Lung (tissue), 11 donors: ENCODE measurements at regions not wholly inside any gene's neighbourhood (a gene's known extent, or its start where the extent isn't known, plus 50 kb on each side); places are given as distances from the start of the nearest gene placed in this dataset.

ENCODE experiments used
- ATAC-seq: fragments of 200-7000 bp; cut with Tn5 transposase; one replicate; pipeline ENCODE4 v1.9.1; 2020; ENCODE audit warnings: moderate number of reproducible peaks; ENCODE audit not compliant: insufficient read depth, low FRiP score
- DNase-seq, 3 donors: peaks; one replicate each; pipeline ENCODE4 v3.0.0-alpha.2; 2013 to 2017
- H3K27ac ChIP-seq, 2 donors: one replicate each; pipeline ENCODE4 v1.5.1; 2013; ENCODE audit warnings: mild to moderate bottlenecking in 2 of 2, moderate library complexity in 2 of 2, control low read depth in 1 of 2, inconsistent platforms in 1 of 2, low read depth in 1 of 2, low read length in 1 of 2
- H3K27me3 ChIP-seq, 3 donors: one replicate each; pipeline ENCODE4 v1.5.1; 2013; ENCODE audit warnings: low read length in 2 of 3; ENCODE audit not compliant: control insufficient read depth in 3 of 3, insufficient read depth in 3 of 3
- H3K36me3 ChIP-seq, 4 donors: one replicate each; pipeline ENCODE4 v1.5.1; 2013; ENCODE audit warnings: low read length in 4 of 4, mild to moderate bottlenecking in 1 of 4, moderate library complexity in 1 of 4; ENCODE audit not compliant: control insufficient read depth in 4 of 4, insufficient read depth in 4 of 4
- H3K4me1 ChIP-seq, 5 donors: one replicate each; pipeline ENCODE4 v1.5.1; 2013; ENCODE audit warnings: low read length in 5 of 5, mild to moderate bottlenecking in 2 of 5, moderate library complexity in 1 of 5; ENCODE audit not compliant: control insufficient read depth in 5 of 5, insufficient read depth in 5 of 5
- H3K4me3 ChIP-seq: one replicate; pipeline ENCODE4 v1.5.1; 2013; ENCODE audit warnings: mild to moderate bottlenecking, control low read depth, moderate library complexity
- H3K9ac ChIP-seq, 2 donors: one replicate each; pipeline ENCODE4 v1.5.1; 2013; ENCODE audit warnings: low read length in 2 of 2, control low read depth in 1 of 2; ENCODE audit not compliant: insufficient read depth in 1 of 2
- H3K9me3 ChIP-seq, 4 donors: one replicate each; pipeline ENCODE4 v1.5.1; 2013; ENCODE audit warnings: low read length in 3 of 4, mild to moderate bottlenecking in 1 of 4, moderate library complexity in 1 of 4; ENCODE audit not compliant: control insufficient read depth in 4 of 4, insufficient read depth in 3 of 4
- WGBS, 2 donors: extraction: QIAGEN DNeasy Blood & Tissue Kit; methylation state at CpG; one replicate each; pipeline ENCODE4 v1.1.7; 2013; 5-methylcytosine and 5-hydroxymethylcytosine counted together
- TF ChIP-seq, protein P1 (sequence below): IDR thresholded peaks from 2 replicates; pipeline ENCODE4 v1.5.1; 2012; ENCODE audit warnings: mild to moderate bottlenecking; ENCODE audit errors: control extremely low read depth, extremely low read depth
- donor health status: control.
- donor health status: control.
- donor health status: Bipolar disorder and iron deficiency.
- donor health status: healthy.
- donor health status: DM: yes; HTN: yes; CAD: no.

DNA sequence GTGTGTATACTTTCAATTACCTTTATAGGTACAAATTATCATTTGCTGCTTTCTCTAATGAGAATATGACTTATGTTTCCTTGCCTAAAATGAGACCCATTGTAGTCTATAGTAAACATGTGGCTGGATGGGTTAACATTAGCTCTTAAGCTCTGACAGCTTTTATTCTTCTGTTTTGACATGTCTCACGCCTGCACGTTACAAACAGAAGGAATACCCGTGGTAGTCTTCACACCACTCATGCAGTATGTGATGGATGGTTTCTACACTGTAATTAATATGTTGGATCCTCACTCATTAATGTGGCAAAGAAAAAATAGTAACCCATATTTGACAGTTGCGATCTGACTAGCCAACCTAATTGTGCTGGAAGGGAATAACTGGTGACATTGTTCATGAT, 133.4 kb upstream of the MITF start:
- Histone ChIP-seq H3K9me3 (peaks cover 0 to 2% (median under 1%) of the 10 kb centered on the region in 4 donors), H3K27me3 (no peaks in the 10 kb centered on the region), H3K4me3 (no peak overlapping the region), H3K4me1 (peaks cover 0 to 5% (median 0%) of the 10 kb centered on the region in 5 donors), H3K36me3 (no peaks in the 10 kb centered on the region), H3K27ac (no peak overlapping the region), H3K9ac (no peak overlapping the region)
- TF ChIP-seq, protein P1, sequence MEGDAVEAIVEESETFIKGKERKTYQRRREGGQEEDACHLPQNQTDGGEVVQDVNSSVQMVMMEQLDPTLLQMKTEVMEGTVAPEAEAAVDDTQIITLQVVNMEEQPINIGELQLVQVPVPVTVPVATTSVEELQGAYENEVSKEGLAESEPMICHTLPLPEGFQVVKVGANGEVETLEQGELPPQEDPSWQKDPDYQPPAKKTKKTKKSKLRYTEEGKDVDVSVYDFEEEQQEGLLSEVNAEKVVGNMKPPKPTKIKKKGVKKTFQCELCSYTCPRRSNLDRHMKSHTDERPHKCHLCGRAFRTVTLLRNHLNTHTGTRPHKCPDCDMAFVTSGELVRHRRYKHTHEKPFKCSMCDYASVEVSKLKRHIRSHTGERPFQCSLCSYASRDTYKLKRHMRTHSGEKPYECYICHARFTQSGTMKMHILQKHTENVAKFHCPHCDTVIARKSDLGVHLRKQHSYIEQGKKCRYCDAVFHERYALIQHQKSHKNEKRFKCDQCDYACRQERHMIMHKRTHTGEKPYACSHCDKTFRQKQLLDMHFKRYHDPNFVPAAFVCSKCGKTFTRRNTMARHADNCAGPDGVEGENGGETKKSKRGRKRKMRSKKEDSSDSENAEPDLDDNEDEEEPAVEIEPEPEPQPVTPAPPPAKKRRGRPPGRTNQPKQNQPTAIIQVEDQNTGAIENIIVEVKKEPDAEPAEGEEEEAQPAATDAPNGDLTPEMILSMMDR: no peak
- WGBS, 2 donors: 82 to 90% methylated on average over 4 of the region's 4 CpGs
- no peak for ATAC-seq
- no peak for DNase-seq

DNA sequence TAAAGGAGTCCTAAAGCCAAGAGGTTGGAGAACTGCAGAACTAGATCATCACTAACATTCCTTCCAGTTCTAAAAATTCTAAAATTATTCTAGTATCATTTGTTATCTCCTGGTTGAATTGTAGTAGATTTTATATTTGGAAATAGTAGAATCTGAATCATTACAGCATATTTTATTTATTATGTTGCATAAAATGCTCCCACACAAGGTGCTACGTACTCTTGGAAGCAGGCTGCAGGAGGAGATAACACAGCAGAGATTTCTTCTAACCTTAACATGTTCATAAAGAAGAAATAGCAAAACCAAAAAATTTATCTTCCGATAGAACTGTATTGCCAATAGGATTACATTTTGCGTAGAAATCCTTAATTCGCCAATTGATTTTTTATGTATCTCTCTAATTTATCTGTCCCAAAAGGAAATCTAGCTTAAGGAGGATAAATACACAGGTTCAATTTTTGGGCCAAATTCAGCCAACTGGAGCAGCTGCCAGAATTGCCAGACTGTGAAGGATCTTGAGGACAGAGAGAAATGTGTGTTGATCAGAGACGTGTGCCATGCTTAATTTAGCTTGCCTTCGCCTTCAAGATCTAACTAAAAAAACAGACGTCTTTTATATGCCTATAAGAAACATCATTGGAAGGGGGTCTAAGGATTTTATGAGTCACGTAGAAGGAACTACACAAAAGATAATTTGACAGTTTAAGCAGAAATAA, 134.4 kb upstream of the MITF start:
- ATAC-seq (no peak), DNase-seq (no peak)
- Histone ChIP-seq H3K9ac (no peak overlapping the region), H3K27me3 (no peaks in the 10 kb centered on the region), H3K36me3 (no peaks in the 10 kb centered on the region), H3K9me3 (peaks cover 0 to 4% (median 1%) of the 10 kb centered on the region in 4 donors), H3K4me3 (no peak overlapping the region), H3K4me1 (peaks cover 0 to 5% (median 0%) of the 10 kb centered on the region in 5 donors), H3K27ac (no peak overlapping the region)
- WGBS, 2 donors: 86 to 89% methylated on average over 8 of the region's 8 CpGs
- TF ChIP-seq, protein P1: no peak

DNA sequence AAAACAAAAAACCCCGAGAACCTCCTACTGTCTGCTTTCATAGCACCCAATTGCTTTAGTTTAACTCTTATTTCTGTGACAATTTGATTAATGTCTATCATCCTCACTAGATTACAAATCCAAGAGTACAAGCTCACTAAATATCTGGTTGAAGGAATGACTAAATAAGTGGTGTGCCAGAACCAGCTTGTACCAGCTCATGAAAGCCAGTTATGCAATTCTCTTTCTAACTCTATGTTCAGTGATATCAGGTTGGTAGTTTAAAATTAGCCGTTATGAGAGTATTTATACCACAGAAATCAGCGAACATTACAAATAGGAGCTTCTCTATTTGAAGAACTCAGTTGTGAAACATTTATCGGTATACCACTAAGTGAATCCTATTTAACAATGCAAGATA, 137.2 kb upstream of the MITF start:
- WGBS, 2 donors: 85 to 88% methylated on average over 4 of the region's 4 CpGs
- ATAC-seq: no peak

More for the DNA sequence above, 137.2 kb upstream of the MITF start:
- Histone ChIP-seq H3K4me3 (no peak overlapping the region), H3K9ac (no peak overlapping the region), H3K27ac (no peak overlapping the region), H3K9me3 (peaks cover 0 to 4% (median 0%) of the 10 kb centered on the region in 4 donors), H3K36me3 (no peaks in the 10 kb centered on the region), H3K4me1 (no peaks in the 10 kb centered on the region), H3K27me3 (no peaks in the 10 kb centered on the region)
- no peak for DNase-seq
- TF ChIP-seq, protein P1: no peak
